ENCODE measurements at regions not wholly inside any gene's neighbourhood (a gene's known extent, or its start where the extent isn't known, plus 50 kb on each side); places are given as distances from the start of the nearest gene placed in this dataset.

GRCh38 chr12:115337693-115338543 is 653.9 kb upstream of the TBX3 start:
- DNase-seq = no peak

GRCh38 chr12:115336506-115336905 is 652.5 kb upstream of the TBX3 start:
- DNase-seq = no peak

DNA sequence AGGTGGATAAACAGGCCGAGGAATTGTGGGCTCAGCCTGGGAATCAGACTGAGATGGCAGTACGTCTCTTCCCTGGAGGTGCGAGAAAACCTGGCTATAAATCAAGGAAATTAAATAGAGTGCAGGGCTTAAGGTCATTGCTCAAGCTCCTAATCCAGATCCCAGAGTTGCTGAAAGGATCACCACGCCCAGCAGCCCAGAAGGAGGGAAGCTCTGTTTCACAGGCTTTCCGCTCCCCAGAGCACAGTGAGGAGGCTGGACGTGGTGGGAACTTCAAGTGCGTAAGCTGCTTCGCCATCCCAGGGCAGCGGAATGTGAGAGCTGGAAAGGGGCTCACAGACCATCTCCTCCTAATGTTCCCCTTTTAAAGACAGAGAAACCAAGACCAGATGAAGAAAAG is 651.6 kb upstream of the TBX3 start:
- DNase-seq = no peak

DNA sequence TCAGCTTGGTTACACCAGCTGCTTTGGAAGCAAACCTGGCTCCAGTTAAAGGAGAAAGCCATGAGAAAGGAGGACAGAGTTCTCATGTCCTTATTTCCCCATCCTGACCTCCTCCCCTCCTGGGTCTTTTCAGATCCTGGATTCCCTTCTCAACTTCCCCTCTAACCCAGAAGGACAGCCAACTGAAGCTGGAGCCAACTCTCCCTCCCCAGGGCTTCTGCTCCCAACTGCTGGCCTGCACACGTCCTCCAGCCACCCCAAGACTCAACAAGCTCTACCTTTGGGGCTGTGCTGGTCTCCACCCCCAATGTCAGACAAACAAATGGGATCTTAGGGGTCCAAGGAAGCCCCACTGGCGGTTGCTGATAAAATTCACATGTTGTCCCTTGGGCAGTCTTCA is 651.1 kb upstream of the TBX3 start:
- DNase-seq = no peak

DNA sequence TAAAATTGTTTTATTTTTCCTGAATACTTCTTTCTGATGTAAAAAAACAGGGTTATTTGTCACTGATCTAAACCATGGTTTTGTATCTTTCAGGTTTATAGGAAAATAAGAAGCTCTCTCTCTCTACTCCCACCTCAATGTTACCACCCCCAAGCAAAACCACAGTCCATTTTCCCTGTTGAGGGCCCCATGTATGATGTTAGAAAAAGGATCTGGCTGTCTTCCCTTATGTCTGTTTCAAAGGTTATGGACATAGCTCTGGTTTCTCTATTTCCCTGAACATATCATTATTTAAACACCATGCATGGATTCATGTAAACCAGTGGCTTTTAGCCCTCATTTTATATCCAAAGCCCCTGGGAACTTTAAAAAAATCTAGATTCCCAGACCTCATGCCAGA is 649.0 kb upstream of the TBX3 start:
- no peak for DNase-seq

GRCh38 chr12:115325858-115326257 is 641.9 kb upstream of the TBX3 start:
- no peak for DNase-seq

- DNase-seq = no peak
Measured at GRCh38 chr12:115324949-115325593, 641.1 kb upstream of the TBX3 start.

DNA sequence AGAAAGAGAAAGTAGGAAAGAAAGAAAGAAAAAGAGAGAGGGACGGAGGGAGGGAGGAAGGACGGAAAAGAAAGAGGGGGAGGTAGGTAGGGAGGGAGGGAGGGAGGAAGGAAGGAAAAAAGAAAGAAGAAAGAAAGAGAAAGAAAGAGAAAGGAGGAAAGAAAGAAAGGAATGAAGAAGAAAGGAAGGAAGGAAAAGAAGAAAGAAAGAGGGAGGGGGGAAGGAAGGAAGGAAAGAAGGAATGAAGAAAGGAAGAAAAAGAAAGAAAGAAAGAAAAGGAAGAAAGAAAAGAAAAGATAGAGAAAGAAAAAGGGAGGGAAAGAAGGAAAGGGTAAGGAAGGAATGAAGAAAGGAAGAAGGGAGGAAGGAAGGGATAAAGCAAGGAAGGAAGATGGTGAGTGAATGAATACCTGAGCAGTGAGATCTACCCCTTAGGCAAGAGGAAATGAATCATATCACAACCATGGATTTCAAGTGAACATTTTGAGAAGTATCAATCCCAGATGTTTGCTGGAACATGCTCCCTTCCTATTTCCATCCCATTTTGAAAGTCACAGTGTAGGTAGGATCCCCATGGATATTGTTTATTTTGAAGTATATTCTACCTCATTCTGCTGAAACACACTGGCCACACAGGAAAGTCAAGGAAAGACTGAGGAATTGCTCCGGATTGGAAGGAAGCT is 639.4 kb upstream of the TBX3 start:
- DNase-seq = no peak

DNA sequence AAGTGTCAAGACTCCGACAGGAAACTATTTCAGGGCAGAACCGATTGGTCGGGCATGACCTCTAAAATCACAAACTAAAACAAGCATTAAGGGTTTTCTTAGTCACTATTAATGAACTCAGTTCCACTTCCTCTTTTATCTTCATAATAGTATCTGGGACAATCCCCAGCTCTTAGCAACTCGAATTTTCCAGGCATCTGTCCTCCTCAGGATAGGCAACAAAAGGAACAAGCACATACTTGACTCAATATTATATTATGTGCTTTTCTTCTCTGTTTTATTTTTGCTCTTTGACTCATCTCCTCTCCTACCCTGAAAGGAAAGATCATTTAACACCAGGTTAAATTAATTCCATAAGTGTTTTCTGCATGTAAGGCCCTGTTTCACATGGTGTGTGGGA is 638.3 kb upstream of the TBX3 start:
- no peak for DNase-seq

- DNase-seq = no peak
Measured at GRCh38 chr12:115320967-115321366, 637.0 kb upstream of the TBX3 start.

DNA sequence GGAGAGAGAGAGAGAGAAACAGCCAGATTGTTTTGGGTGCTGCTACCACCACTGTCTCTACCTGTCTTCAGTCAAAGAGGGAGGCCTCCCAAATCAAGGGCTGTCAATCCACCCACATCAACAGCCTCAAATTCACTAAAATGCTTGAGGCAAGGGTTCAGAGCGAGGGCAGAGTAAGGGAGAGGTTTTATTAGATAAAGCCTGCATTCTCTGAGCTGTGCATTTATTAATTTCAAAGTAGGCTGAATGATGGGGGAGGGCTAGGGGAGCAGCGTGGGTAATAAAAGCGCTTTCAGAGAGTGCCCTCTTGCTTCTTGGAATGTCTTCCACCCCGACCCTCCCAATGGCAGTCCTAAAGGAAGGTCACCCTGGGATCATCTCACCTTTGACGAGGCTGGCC is 636.5 kb upstream of the TBX3 start:
- no peak for DNase-seq

GRCh38 chr12:115319446-115320040 is 635.6 kb upstream of the TBX3 start:
- DNase-seq = no peak

DNA sequence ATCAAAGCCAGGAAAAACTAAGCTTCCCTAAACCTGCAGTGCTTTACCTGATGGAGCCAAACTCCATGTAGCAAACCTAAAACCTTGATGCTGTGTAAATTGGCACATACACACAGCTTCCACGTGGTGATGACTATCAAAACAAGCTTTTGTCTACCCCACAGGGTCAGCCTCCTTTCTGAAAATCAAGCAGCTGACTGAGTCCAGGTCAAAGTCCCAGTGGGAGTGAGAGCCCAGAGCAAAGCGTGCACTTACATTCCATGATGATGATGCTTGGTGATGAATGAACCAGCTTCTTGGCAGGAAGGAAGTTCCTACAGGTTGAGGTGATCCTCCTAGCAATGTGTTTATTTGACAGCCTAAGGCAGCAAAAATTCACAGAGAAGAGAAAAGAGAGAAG is 630.0 kb upstream of the TBX3 start:
- no peak for DNase-seq

DNA sequence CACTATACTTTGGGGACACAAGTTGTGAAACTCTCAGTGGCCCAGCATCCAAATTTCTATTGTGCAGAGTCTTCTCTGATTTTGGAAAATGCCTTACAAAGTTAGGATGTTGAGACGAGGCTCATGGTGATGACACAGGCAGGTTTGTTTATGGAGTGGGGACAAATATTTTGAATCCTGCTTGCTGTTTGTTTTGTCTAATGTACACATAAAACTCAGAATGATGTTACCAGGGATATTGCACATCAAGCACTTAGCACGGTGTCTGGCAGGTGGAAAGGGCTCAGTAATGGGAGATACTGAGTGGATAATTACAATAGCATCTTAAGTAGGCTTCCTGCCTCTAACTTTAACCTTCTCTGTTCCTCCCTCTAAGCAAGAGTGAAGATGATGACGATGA is 628.9 kb upstream of the TBX3 start:
- DNase-seq = no peak

DNA sequence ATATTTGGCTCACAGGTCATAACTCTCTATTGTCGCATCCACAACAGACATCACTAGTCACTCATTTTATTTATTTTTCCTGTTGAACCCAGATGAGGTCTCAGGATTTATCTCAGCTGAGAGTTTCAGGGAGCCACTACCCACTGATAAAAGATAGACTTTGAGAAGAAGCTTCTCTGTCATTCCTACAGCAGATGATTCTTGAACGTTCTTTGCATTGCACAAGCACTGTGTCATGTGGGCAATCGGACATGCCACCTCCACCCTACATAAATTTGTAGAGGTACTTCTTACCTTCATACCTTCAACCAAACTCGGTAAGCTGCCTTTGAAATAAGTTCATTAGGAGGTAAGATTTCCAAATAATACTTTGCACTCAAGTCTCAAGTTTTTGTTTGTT is 627.9 kb upstream of the TBX3 start:
- no peak for DNase-seq

DNA sequence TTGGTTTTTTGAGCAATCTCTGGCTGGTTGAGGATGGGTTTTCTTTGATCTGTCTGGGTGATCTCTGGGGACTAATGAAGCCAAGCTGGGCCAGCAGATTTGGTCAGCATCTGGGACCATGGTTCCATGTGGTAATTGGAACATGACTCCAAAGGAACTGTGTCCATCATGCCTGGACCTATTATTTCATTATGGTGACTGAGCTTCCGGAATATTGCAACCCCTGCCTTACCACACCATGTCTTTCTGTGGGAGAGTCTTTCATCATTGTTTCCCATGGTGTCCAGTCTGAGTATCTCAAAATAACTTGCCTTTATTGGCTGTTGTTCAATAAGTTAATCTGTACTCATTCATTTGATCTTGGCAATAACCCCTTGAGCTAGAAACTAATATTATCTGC is 624.9 kb upstream of the TBX3 start:
- no peak for DNase-seq

DNA sequence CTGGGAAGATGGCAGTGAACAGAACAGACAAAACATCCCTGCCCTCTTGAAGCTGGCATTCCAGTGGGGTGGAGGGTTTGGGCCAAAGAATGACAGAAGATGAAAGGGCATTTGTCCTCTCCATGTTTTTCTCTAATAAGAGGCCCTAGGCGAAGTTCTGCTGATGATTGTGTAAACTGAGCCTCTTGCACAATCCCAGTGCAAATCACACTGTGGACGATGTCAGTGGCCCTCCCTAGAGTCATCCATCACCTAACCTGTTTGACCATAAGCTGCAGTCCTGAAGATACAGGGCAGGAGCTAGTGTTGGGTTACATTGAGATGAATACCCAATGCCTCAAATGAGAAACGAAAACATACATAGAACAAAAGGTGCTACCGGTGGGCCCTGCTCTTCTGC is 622.4 kb upstream of the TBX3 start:
- no peak for DNase-seq

DNA sequence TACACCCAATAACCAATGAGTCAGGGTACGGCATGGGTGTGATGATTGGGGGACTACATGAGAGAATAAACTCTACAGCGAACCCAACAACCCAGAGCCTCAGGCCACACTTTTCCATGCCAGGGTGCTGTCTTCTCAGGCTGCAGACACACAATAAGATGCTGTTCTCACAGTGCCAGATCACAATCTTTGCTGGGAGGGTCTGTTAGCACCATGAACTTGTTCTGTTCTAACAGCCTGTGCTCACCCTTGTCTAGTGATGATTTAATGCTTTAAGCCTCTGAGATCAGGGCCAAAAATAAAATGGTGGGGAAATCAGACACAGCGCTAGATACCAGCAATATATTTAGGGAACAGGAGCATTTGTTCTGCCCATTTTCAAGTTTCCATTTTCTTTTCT is 621.9 kb upstream of the TBX3 start:
- no peak for DNase-seq

- no peak for DNase-seq
Measured at GRCh38 chr12:115305275-115305674, 621.3 kb upstream of the TBX3 start.

DNA sequence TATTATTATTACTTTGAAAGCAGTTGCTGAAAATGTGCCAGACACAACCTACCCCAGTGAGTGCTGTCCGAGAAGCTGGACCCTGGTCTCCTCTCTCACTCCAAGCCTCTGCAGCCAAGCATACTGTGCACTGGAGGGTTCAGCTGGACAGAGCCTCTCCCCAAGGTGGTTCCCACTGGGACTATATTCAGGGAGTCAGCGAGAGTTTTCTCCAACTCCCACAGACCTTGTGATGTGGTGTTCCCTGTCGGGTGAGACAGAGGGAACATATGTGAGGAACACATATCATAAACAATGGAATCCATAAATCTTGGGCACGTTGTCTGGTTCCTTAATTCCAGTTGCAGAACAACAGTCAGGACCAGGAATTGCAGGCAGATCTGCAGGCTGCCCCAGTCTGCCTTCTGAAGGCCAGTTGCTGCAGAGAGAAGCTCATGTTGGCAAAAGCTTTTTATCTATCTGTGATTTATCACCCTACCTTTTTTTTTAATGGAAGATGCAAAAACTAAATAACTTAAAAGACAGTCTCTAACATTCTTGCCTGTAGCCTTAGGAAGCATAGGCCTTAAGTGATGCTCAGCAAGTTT is 619.8 kb upstream of the TBX3 start:
- no peak for DNase-seq

DNA sequence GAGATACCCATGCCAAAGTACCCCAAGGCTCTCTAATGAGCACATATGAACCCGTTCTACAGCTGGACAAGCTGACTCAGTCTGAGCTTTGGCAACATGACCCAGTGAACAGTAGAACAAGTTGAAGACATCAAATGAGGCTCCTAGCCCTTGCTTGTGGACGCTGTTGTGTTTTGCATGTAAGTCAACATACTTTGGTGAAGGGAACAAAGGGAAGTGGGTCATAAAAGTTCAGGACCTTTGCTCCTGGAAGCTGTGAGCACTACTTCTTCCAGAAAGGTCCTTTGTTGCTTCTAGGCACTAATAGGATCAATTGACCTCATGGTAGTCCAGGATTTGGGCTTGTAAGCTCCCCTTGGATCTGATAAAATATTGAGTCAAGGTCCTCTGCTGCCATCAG is 613.5 kb upstream of the TBX3 start:
- DNase-seq = no peak

DNA sequence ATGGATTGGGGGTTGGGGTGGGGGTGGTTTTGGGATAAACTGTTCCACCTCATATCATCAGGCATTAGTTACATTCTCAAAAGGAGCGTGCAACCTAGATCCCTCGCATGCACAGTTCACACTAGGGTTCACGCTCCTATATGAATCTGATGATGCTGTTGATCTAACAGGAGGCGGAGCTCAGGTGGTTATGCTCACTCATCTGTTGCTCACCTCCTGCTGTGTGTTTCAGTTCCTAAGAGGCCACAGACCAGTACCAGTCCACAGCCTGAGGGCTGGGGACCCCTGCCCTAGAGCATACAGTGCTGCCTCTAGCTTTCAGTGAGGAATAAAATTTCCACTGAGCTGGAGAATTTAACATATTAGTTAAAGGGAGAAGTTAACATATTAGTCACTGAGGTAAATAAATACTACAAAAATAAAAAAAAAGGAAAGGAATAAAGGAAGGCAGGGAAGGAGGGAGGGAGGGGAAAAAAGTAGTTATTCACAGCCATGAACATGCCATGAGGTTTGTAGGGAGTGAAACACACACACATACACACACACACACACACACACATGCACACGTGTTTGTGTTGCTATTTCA is 612.7 kb upstream of the TBX3 start:
- no peak for DNase-seq

- no peak for DNase-seq
Measured at GRCh38 chr12:115295886-115296285, 611.9 kb upstream of the TBX3 start.

All from NCI-H2107 (cell line).